Neuronal stem cell (in vitro differentiated cells): ENCODE measurements at regions not wholly inside any gene's neighbourhood (a gene's known extent, or its start where the extent isn't known, plus 50 kb on each side); places are given as distances from the start of the nearest gene placed in this dataset.
"Not testable (repeated sequence)": the region's sequence is repeated elsewhere in the genome, so short reads cannot be mapped to it uniquely, and the experiment has no call there.

ENCODE experiments used
- DNase-seq: peaks from one replicate; pipeline ENCODE4 v3.0.0-alpha.2; 2013; ENCODE audit warnings: low spot score
- H2AFZ ChIP-seq: one replicate; pipeline ENCODE4 v1.6.1; 2013; ENCODE audit warnings: mild to moderate bottlenecking, low read length, inconsistent platforms
- H2AK5ac ChIP-seq: 2 replicates; pipeline ENCODE4 v1.6.1; 2013; ENCODE audit warnings: low read depth, mild to moderate bottlenecking, inconsistent platforms, low read length, moderate library complexity, mixed read lengths
- H2BK120ac ChIP-seq: 2 replicates; pipeline ENCODE4 v1.6.1; 2013; ENCODE audit warnings: low read depth, mild to moderate bottlenecking, inconsistent platforms, low read length, moderate library complexity, mixed read lengths
- H2BK12ac ChIP-seq: one replicate; pipeline ENCODE4 v1.6.1; 2013; ENCODE audit warnings: low read length, inconsistent platforms
- H2BK15ac ChIP-seq: 2 replicates; pipeline ENCODE4 v1.6.1; 2013; ENCODE audit warnings: mild to moderate bottlenecking, low read length, inconsistent platforms, mixed read lengths
- H2BK5ac ChIP-seq: one replicate; pipeline ENCODE4 v1.6.1; 2013; ENCODE audit warnings: inconsistent platforms, mild to moderate bottlenecking, low read length, moderate library complexity
- H3K14ac ChIP-seq: one replicate; pipeline ENCODE4 v1.6.1; 2013; ENCODE audit warnings: low read length, inconsistent platforms
- H3K18ac ChIP-seq: 2 replicates; pipeline ENCODE4 v1.6.1; 2013; ENCODE audit warnings: low read length, inconsistent platforms
- H3K23ac ChIP-seq: 2 replicates; pipeline ENCODE4 v1.6.1; 2013; ENCODE audit warnings: low read depth, mild to moderate bottlenecking, mixed read lengths, low read length, inconsistent platforms; ENCODE audit not compliant: poor library complexity
- H3K27ac ChIP-seq: replicated peaks from 3 replicates; pipeline ENCODE4 v1.5.1; 2013; ENCODE audit warnings: low read length, inconsistent platforms
- H3K27me3 ChIP-seq, 3 experiments: 2 replicates each; pipeline ENCODE4 v1.6.1; 2013; ENCODE audit warnings: low read length in 3 of 3, mild to moderate bottlenecking in 2 of 3, inconsistent platforms in 1 of 3, low read depth in 1 of 3, mixed read lengths in 1 of 3, moderate library complexity in 1 of 3; ENCODE audit not compliant: control insufficient read depth in 3 of 3, insufficient read depth in 3 of 3
- H3K36me3 ChIP-seq, 2 donors: replicated peaks in 1 of 2; 2 replicates each; pipeline ENCODE4 v1.6.1; 2013; ENCODE audit warnings: low read length in 2 of 2; ENCODE audit not compliant: control insufficient read depth in 2 of 2, insufficient read depth in 2 of 2
- H3K4ac ChIP-seq: 2 replicates; pipeline ENCODE4 v1.6.1; 2013; ENCODE audit warnings: inconsistent platforms, mild to moderate bottlenecking, low read length, moderate library complexity
- H3K4me1 ChIP-seq, 2 donors: 1 replicate in 1 of 2; 2 replicates in 1 of 2; pipeline ENCODE4 v1.6.1; 2013; ENCODE audit warnings: low read length in 2 of 2, low read depth in 1 of 2; ENCODE audit not compliant: control insufficient read depth in 2 of 2, insufficient read depth in 1 of 2
- H3K4me2 ChIP-seq: one replicate; pipeline ENCODE4 v1.6.1; 2013; ENCODE audit warnings: mild to moderate bottlenecking, low read length, inconsistent platforms; ENCODE audit not compliant: insufficient read depth, poor library complexity, severe bottlenecking
- H3K4me3 ChIP-seq, 2 donors: 2 replicates each; pipeline ENCODE4 v1.5.1; 2013; ENCODE audit warnings: low read length in 2 of 2, mild to moderate bottlenecking in 2 of 2, inconsistent platforms in 1 of 2, moderate library complexity in 1 of 2
- H3K79me1 ChIP-seq: one replicate; pipeline ENCODE4 v1.6.1; 2013; ENCODE audit warnings: low read depth, mild to moderate bottlenecking, inconsistent platforms, low read length, moderate library complexity
- H3K9ac ChIP-seq: one replicate; pipeline ENCODE4 v1.6.1; 2013; ENCODE audit warnings: mild to moderate bottlenecking, low read depth, low read length, inconsistent platforms; ENCODE audit not compliant: poor library complexity
- H3K9me3 ChIP-seq, 2 donors: replicated peaks in 1 of 2; 2 replicates each; pipeline versions ENCODE3 to v1.6.1; 2013; ENCODE audit warnings: low read length in 2 of 2, mild to moderate bottlenecking in 2 of 2, inconsistent platforms in 1 of 2, low read depth in 1 of 2, mixed read lengths in 1 of 2, moderate library complexity in 1 of 2; ENCODE audit not compliant: control insufficient read depth in 2 of 2, insufficient read depth in 1 of 2
- H4K8ac ChIP-seq: one replicate; pipeline ENCODE4 v1.6.1; 2013; ENCODE audit warnings: low read depth, mild to moderate bottlenecking, inconsistent platforms, low read length, moderate library complexity
- H4K91ac ChIP-seq: one replicate; pipeline ENCODE4 v1.6.1; 2013; ENCODE audit warnings: low read length, low read depth, mild to moderate bottlenecking, inconsistent platforms; ENCODE audit not compliant: poor library complexity
- WGBS, 2 donors: extraction: QIAGEN DNeasy Blood & Tissue Kit; methylation state at CpG; one replicate each; pipeline ENCODE4 v1.1.7; 2013; ENCODE audit warnings: missing lambda C conversion rate in 2 of 2, mixed read lengths in 1 of 2; ENCODE audit not compliant: insufficient read length in 2 of 2, insufficient replicate concordance in 1 of 2; ENCODE audit errors: extremely low coverage in 2 of 2; 5-methylcytosine and 5-hydroxymethylcytosine counted together

DNA sequence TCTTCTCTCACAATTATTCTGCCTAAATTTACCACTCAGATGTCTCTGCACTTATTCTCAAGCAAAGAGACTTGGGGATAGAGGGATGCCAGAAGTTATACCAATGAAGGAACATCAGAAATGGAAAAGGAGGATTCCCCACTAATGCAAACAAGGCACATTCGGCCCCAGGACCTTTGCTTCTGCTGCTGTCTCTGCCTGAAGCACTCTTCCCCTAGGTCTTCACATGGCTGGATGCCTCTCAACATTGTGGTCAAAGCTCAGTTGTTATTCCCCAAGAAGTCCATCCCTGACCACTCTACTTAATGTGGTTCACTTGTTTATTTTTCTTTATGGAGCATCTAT, 508.7 kb downstream of the DOK5 start:
- no peak overlapping the region for H2BK15ac ChIP-seq
- H3K4me1 ChIP-seq: no peaks in the 10 kb centered on the region
- H3K36me3 ChIP-seq: no peaks in the 10 kb centered on the region
- H2BK12ac ChIP-seq: no peak overlapping the region
- no peak overlapping the region for H2AK5ac ChIP-seq
- H4K91ac ChIP-seq: no peak overlapping the region
- H2AFZ ChIP-seq: no peak overlapping the region
- H3K27ac ChIP-seq: no peak overlapping the region
- no peak overlapping the region for H4K8ac ChIP-seq
- no peak overlapping the region for H3K14ac ChIP-seq
- no peak overlapping the region for H3K23ac ChIP-seq
- no peaks in the 10 kb centered on the region for H3K27me3 ChIP-seq
- H3K79me1 ChIP-seq: no peaks in the 10 kb centered on the region
- no peak overlapping the region for H3K4me2 ChIP-seq
- no peak overlapping the region for H3K18ac ChIP-seq
- no CpG with 5 or more reads among the region's 1 CpG for WGBS, 2 donors
- no peak overlapping the region for H3K4me3 ChIP-seq
- H3K9ac ChIP-seq: no peak overlapping the region
- H3K9me3 ChIP-seq: no peaks in the 10 kb centered on the region
- DNase-seq: no peak
- H3K4ac ChIP-seq: no peak overlapping the region
- no peak overlapping the region for H2BK120ac ChIP-seq
- H2BK5ac ChIP-seq: no peak overlapping the region

DNA sequence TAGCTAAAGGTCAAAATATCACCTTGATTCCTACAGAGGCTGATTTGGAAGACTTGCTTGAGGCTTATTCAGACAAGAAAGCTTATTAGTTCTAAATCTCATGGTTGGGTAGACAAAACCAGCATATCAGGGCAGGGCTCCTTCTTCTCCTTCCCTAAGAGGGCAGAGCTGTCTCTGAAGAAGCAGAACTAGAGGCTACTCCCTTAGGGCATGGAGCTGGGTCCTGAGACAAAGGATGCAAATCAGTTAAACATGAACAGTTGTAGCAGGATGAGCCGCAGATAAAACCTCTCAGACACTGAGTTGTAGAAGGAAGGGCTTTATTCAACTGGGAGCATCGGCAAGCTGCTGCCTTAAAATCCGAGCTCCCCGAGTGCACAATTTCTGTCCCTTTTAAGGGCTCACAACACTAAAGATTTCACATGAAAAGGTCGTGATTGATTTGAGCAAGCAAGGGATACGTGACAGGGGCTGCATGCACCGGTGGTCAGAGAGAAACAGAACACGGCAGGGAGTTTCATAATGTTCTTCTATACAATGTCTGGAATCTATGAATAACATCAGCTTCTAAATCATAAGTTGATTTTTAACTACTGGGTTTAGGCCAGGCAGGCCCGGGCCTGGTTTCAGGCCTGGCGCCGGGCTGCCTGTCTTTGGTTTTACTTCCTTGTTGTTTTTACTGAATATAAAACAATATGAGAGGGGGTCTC, 508.2 kb downstream of the DOK5 start:
- not testable (repeated sequence) for H3K36me3 ChIP-seq, H2BK5ac ChIP-seq, H3K27me3 ChIP-seq, H4K91ac ChIP-seq, H3K4me2 ChIP-seq, H3K23ac ChIP-seq, H3K18ac ChIP-seq, H2BK12ac ChIP-seq, H3K9me3 ChIP-seq, H2AK5ac ChIP-seq, H2AFZ ChIP-seq, H3K27ac ChIP-seq, H3K4ac ChIP-seq, H3K79me1 ChIP-seq, H2BK15ac ChIP-seq, H2BK120ac ChIP-seq, H3K14ac ChIP-seq, H4K8ac ChIP-seq, H3K4me3 ChIP-seq, H3K4me1 ChIP-seq, DNase-seq, H3K9ac ChIP-seq
- no CpG with 5 or more reads among the region's 11 CpGs for WGBS, 2 donors

GRCh38 chr20:54981175-54981574, 505.8 kb downstream of the DOK5 start:
- no peak overlapping the region for H4K8ac ChIP-seq
- no peak overlapping the region for H2AK5ac ChIP-seq
- no peaks in the 10 kb centered on the region for H3K9me3 ChIP-seq
- no CpG with 5 or more reads among the region's 5 CpGs for WGBS, 2 donors
- H3K36me3 ChIP-seq: no peaks in the 10 kb centered on the region
- no peak overlapping the region for H2BK12ac ChIP-seq
- no peak overlapping the region for H3K14ac ChIP-seq
- no peaks in the 10 kb centered on the region for H3K27me3 ChIP-seq
- no peak overlapping the region for H3K4ac ChIP-seq
- H3K4me1 ChIP-seq: no peaks in the 10 kb centered on the region
- no peak overlapping the region for H3K18ac ChIP-seq
- no peak overlapping the region for H3K4me3 ChIP-seq
- no peak overlapping the region for H4K91ac ChIP-seq
- no peak overlapping the region for H2BK120ac ChIP-seq
- H3K23ac ChIP-seq: no peak overlapping the region
- H2AFZ ChIP-seq: no peak overlapping the region
- no peak overlapping the region for H3K27ac ChIP-seq
- no peak for DNase-seq
- H3K79me1 ChIP-seq: no peaks in the 10 kb centered on the region
- H3K4me2 ChIP-seq: no peak overlapping the region
- no peak overlapping the region for H3K9ac ChIP-seq
- H2BK5ac ChIP-seq: no peak overlapping the region
- H2BK15ac ChIP-seq: no peak overlapping the region

- no peak overlapping the region for H4K8ac ChIP-seq
- no peak overlapping the region for H3K14ac ChIP-seq
- no peak overlapping the region for H3K23ac ChIP-seq
- H3K79me1 ChIP-seq: no peaks in the 10 kb centered on the region
- no peaks in the 10 kb centered on the region for H3K4me1 ChIP-seq
- no peak overlapping the region for H2BK5ac ChIP-seq
- H3K27ac ChIP-seq: no peak overlapping the region
- H3K4me2 ChIP-seq: no peak overlapping the region
- no peak overlapping the region for H3K18ac ChIP-seq
- H2AFZ ChIP-seq: no peak overlapping the region
- no peak overlapping the region for H3K4ac ChIP-seq
- H3K27me3 ChIP-seq: no peaks in the 10 kb centered on the region
- H4K91ac ChIP-seq: no peak overlapping the region
- no peak overlapping the region for H3K4me3 ChIP-seq
- peak; percentile 8 for DNase-seq
- no peak overlapping the region for H3K9ac ChIP-seq
- H2AK5ac ChIP-seq: no peak overlapping the region
- no peaks in the 10 kb centered on the region for H3K36me3 ChIP-seq
- no CpG with 5 or more reads among the region's 2 CpGs for WGBS, 2 donors
- H2BK12ac ChIP-seq: no peak overlapping the region
- H2BK15ac ChIP-seq: no peak overlapping the region
- no peak overlapping the region for H2BK120ac ChIP-seq
- no peaks in the 10 kb centered on the region for H3K9me3 ChIP-seq
These were observed 504.9 kb downstream of the DOK5 start for GRCh38 chr20:54980103-54980960.
